ENCODE measurements at regions not wholly inside any gene's neighbourhood (a gene's known extent, or its start where the extent isn't known, plus 50 kb on each side); places are given as distances from the start of the nearest gene placed in this dataset.

- ChIA-PET POLR2A (ENCODE audit: partially characterized antibody) (no interaction called here), CTCF (ENCODE audit: partially characterized antibody) (interaction anchor here (0.8 kb wide), 1 partner anchor 158 kb away, joined by 3 read pairs; no protein-coding TSS in a partner anchor)
- H3K56ac ChIP-seq (replicated peaks; ENCODE audit: insufficient read length, low read depth, low read length): no peak overlapping the region
- H3K27me3 ChIP-seq (replicated peaks in 1 of 4; ENCODE audit: control insufficient read depth in 3 of 4, extremely low read depth in 1 of 4, insufficient read depth in 3 of 4, low read length in 3 of 4): no peaks in the 10 kb centered on the region
- no peak overlapping the region for H2AFZ ChIP-seq (ENCODE audit: low read length)
- no peak overlapping the region for H3K4me2 ChIP-seq (ENCODE audit: insufficient read depth in 1 of 2, low read depth in 2 of 2, low read length in 2 of 2)
- no peak overlapping the region for H2AK5ac ChIP-seq (ENCODE audit: low read depth, low read length)
- H3K79me1 ChIP-seq (ENCODE audit: low read depth, low read length): no peaks in the 10 kb centered on the region
- DNase-seq (ENCODE audit: low read depth in 1 of 2, low spot score in 2 of 2) (no peak), FAIRE-seq (no peak)
- H3K14ac ChIP-seq (ENCODE audit: insufficient read length): no peak overlapping the region
- H4K20me1 ChIP-seq (replicated peaks in 1 of 2; ENCODE audit: control insufficient read depth in 1 of 2, insufficient read depth in 2 of 2, low read length in 2 of 2): peaks cover 0 to 4% of the 10 kb centered on the region in 2 experiments
- H4K5ac ChIP-seq (ENCODE audit: insufficient read length, low read depth, low read length): no peak overlapping the region
- no peaks in the 10 kb centered on the region for H3K23me2 ChIP-seq (ENCODE audit: low read depth, low read length)
- H4K91ac ChIP-seq (replicated peaks; ENCODE audit: insufficient read length, low read length): no peak overlapping the region
- no peak for TF ChIP-seq E2F6 (IDR thresholded peaks at IDR 0.05)
- no peak for TF ChIP-seq BRCA1 (IDR thresholded peaks at IDR 0.05; ENCODE audit: low read depth, low read length)
- TF ChIP-seq SIX5 (IDR thresholded peaks at IDR 0.05; ENCODE audit: low read depth, low read length): no peak
- TF ChIP-seq ZNF274 (IDR thresholded peaks at IDR 0.05; ENCODE audit: borderline replicate concordance, extremely low read depth, low read length): no peak
- no peak for TF ChIP-seq JUND (IDR thresholded peaks at IDR 0.05; ENCODE audit: low read length)
- no peak for TF ChIP-seq POU5F1 (IDR thresholded peaks at IDR 0.05; ENCODE audit: low read depth, low read length)
- no peak for TF ChIP-seq ASH2L (IDR thresholded peaks at IDR 0.05; ENCODE audit: low read length)
- TF ChIP-seq ATF2 (IDR thresholded peaks at IDR 0.05; ENCODE audit: low read length): no peak
- peaks cover 17 to 22% of the 10 kb centered on the region in 2 experiments for H3K9me3 ChIP-seq (ENCODE audit: insufficient read depth in 2 of 2, low read depth in 1 of 2, low read length in 1 of 2)
- H3K4me3 ChIP-seq (ENCODE audit: extremely low read depth in 1 of 4, insufficient read depth in 2 of 4, low read depth in 3 of 4, low read length in 4 of 4): no peak overlapping the region
- no peak overlapping the region for H2BK12ac ChIP-seq (ENCODE audit: low read depth, low read length)
- no peak overlapping the region for H2BK5ac ChIP-seq (ENCODE audit: low read depth, low read length)
- H3K4me1 ChIP-seq (replicated peaks in 1 of 4; ENCODE audit: control insufficient read depth in 3 of 4, insufficient read depth in 4 of 4, low read length in 3 of 4): peaks cover 0 to 4% (median 0%) of the 10 kb centered on the region in 4 experiments; a peak in 1 of 7 replicates
- H2BK20ac ChIP-seq (ENCODE audit: low read length): no peak overlapping the region
- H3K4ac ChIP-seq (replicated peaks; ENCODE audit: insufficient read length, low read depth, low read length): no peak overlapping the region
- peak overlapping the region; percentile 92; the same call in 1 of the 2 replicates for H2BK15ac ChIP-seq (ENCODE audit: low read length)
- WGBS, 2 experiments (ENCODE audit: extremely low coverage in 1 of 2, insufficient coverage in 1 of 2, insufficient read length in 1 of 2, insufficient replicate concordance in 2 of 2, low coverage in 1 of 2, low lambda C conversion rate in 2 of 2, missing lambda C conversion rate in 1 of 2): 93% methylated on average over 6 of the region's 6 CpGs; no CpG with 5 or more reads in 1 of the 2 experiments
- H3K23ac ChIP-seq (ENCODE audit: insufficient read length): no peak overlapping the region
- no peak overlapping the region; the same call in 1 of the 2 replicates for H3K18ac ChIP-seq (ENCODE audit: extremely low read depth, low read length)
- H3K9ac ChIP-seq (replicated peaks in 1 of 4; ENCODE audit: extremely low read depth in 1 of 4, low read depth in 3 of 4, low read length in 3 of 4): no peak overlapping the region
- 0 out of 2 replicates have a peak overlapping the region, but pooled peaks have one; percentile 7 for H4K8ac ChIP-seq (ENCODE audit: extremely low read depth, insufficient read depth, low read length)
- H2BK120ac ChIP-seq (replicated peaks; ENCODE audit: low read depth, low read length): no peak overlapping the region
- no peaks in the 10 kb centered on the region; a peak in 1 of 8 replicates for H3K36me3 ChIP-seq (ENCODE audit: control insufficient read depth in 2 of 4, insufficient read depth in 4 of 4, low read length in 3 of 4)
- H3K79me2 ChIP-seq (ENCODE audit: control insufficient read depth in 1 of 2, insufficient read depth in 2 of 2, low read length in 2 of 2): no peaks in the 10 kb centered on the region
- no peak overlapping the region for H3K27ac ChIP-seq (ENCODE audit: low read depth, low read length)
These were observed 100.6 kb downstream of the ACKR3 start for GRCh38 chr2:236670235-236670620.

Measured in H1 (cell line).